A549 (cell line): ENCODE measurements at regions not wholly inside any gene's neighbourhood (a gene's known extent, or its start where the extent isn't known, plus 50 kb on each side); places are given as distances from the start of the nearest gene placed in this dataset.

Experiments
- ATAC-seq, 2 experiments: fragments of 200-7000 bp in 1 of 2; fragments of >200 bp in 1 of 2; cut with Nextera tagmentation in 1 of 2; cut with Tn5 transposase in 1 of 2; 3 replicates each; pipeline versions ENCODE4 v1.8.0 to v1.9.1; 2018 to 2020; ENCODE audit warnings: mild to moderate bottlenecking in 1 of 2, moderate library complexity in 1 of 2
- CTCF ChIA-PET: fragments of 300-600 bp; sonication (Branson Sonifier 250); formaldehyde crosslinking; extraction: SDS; loops from one replicate; lab custom pipeline; 2021; ENCODE audit warnings: antibody characterized with exemption, inconsistent platforms; lab: Yijun Ruan, JAX
- POLR2A ChIA-PET: fragments of 350-600 bp; formaldehyde crosslinking; extraction: SDS; loops from one replicate; lab custom pipeline; 2021; ENCODE audit warnings: antibody characterized with exemption, inconsistent platforms; lab: Yijun Ruan, JAX
- DNase-seq, 2 experiments: peaks; one replicate each; pipeline versions ENCODE4 v3.0.0 to v3.0.0-alpha.2; 2011 to 2016; ENCODE audit warnings: low read depth in 1 of 2, low spot score in 1 of 2
- FAIRE-seq: peaks from 2 replicates; lab custom pipeline; 2011; peaks lifted over from hg19 to GRCh38; lab: Jason Lieb, UNC
- H3K27ac ChIP-seq, 2 experiments: fragments of >200 bp; sonication (Bioruptor Twin); formaldehyde crosslinking; 3 replicates each; pipeline ENCODE4 v1.5.1; 2016 to 2017
- H3K4me1 ChIP-seq: fragments of >200 bp; sonication (Bioruptor Twin); formaldehyde crosslinking; 3 replicates; pipeline ENCODE4 v1.6.1; 2016
- H3K4me2 ChIP-seq: fragments of >200 bp; sonication (Bioruptor Twin); formaldehyde crosslinking; 3 replicates; pipeline ENCODE4 v1.6.1; 2016
- H3K4me3 ChIP-seq: fragments of >200 bp; sonication (Bioruptor Twin); formaldehyde crosslinking; 3 replicates; pipeline ENCODE4 v1.5.1; 2016
- H3K9me3 ChIP-seq: fragments of >200 bp; sonication (Bioruptor Twin); formaldehyde crosslinking; 3 replicates; pipeline ENCODE4 v1.6.1; 2016
- CBX2 ChIP-seq: fragments of 200-600 bp; sonication (generic); IDR thresholded peaks from 2 replicates; pipeline ENCODE4 v1.6.1; 2016; ENCODE audit warnings: low read depth, mild to moderate bottlenecking, borderline replicate concordance
- CTCF ChIP-seq: fragments of >200 bp; sonication (Bioruptor Twin); formaldehyde crosslinking; IDR thresholded peaks from 3 replicates; pipeline ENCODE4 v1.5.1; 2016
- E2F6 ChIP-seq: IDR thresholded peaks from 2 replicates; pipeline ENCODE4 v1.6.1; 2012; ENCODE audit warnings: low read depth, borderline replicate concordance
- FOSB ChIP-seq: fragments of 250-450 bp; sonication (Bioruptor Pico); IDR thresholded peaks from 2 replicates; pipeline ENCODE4 v1.5.0; 2020; ENCODE audit warnings: mild to moderate bottlenecking, moderate library complexity
- FOXS1 ChIP-seq: fragments of 250-450 bp; sonication (Bioruptor Pico); IDR thresholded peaks from 2 replicates; pipeline ENCODE4 v1.5.0; 2020; ENCODE audit warnings: mild to moderate bottlenecking, moderate library complexity
- HEYL ChIP-seq: fragments of 250-450 bp; sonication (Bioruptor Pico); IDR thresholded peaks from 2 replicates; pipeline ENCODE4 v1.8.0; 2021; ENCODE audit warnings: mild to moderate bottlenecking, moderate library complexity
- HOXA7 ChIP-seq: fragments of 250-450 bp; sonication (Bioruptor Pico); IDR thresholded peaks from 2 replicates; pipeline ENCODE4 v1.5.0; 2020; ENCODE audit warnings: mild to moderate bottlenecking, moderate library complexity
- HOXB5 ChIP-seq: fragments of 250-450 bp; sonication (Bioruptor Pico); IDR thresholded peaks from 2 replicates; pipeline ENCODE4 v1.5.0; 2020; ENCODE audit warnings: mild to moderate bottlenecking, moderate library complexity
- JUNB ChIP-seq: fragments of >200 bp; sonication (Bioruptor Twin); formaldehyde crosslinking; IDR thresholded peaks from 2 replicates; pipeline ENCODE4 v1.6.1; 2016
- KDM1A ChIP-seq: fragments of 200-600 bp; sonication (generic); IDR thresholded peaks from 2 replicates; pipeline ENCODE4 v1.6.1; 2016; ENCODE audit warnings: low read depth, mild to moderate bottlenecking
- KDM5A ChIP-seq: fragments of 200-600 bp; sonication (generic); IDR thresholded peaks from 2 replicates; pipeline ENCODE4 v1.6.1; 2016; ENCODE audit warnings: antibody characterized with exemption, mild to moderate bottlenecking
- MYC ChIP-seq: IDR thresholded peaks from 2 replicates; pipeline ENCODE4 v1.6.1; 2012; ENCODE audit warnings: mild to moderate bottlenecking, inconsistent platforms, low read length, improper control_type of control experiment, borderline replicate concordance
- NFE2L2 ChIP-seq: fragments of 150-350 bp; conservative IDR thresholded peaks from 2 replicates; pipeline ENCODE4 v1.6.1; 2014; ENCODE audit warnings: low read length
- POLR2A ChIP-seq: IDR thresholded peaks from 2 replicates; pipeline ENCODE4 v1.6.1; 2012; ENCODE audit warnings: mild to moderate bottlenecking, low read length
- RARB ChIP-seq: fragments of 250-450 bp; sonication (Bioruptor Pico); IDR thresholded peaks from 2 replicates; pipeline ENCODE4 v1.8.0; 2021; ENCODE audit warnings: mild to moderate bottlenecking, moderate library complexity
- SMC3 ChIP-seq: fragments of >200 bp; sonication (Bioruptor Twin); formaldehyde crosslinking; IDR thresholded peaks from 3 replicates; pipeline ENCODE4 v1.6.1; 2018; ENCODE audit warnings: inconsistent platforms
- TP53 ChIP-seq: fragments of 250-450 bp; sonication (Bioruptor Pico); IDR thresholded peaks from 2 replicates; pipeline ENCODE4 v1.5.0; 2021; ENCODE audit warnings: mild to moderate bottlenecking, moderate library complexity
- ZFP36 ChIP-seq: fragments of 450-650 bp; IDR thresholded peaks from 2 replicates; pipeline ENCODE4 v1.6.1; 2014; ENCODE audit warnings: borderline replicate concordance; ENCODE audit not compliant: partially characterized antibody
- ZNF302 ChIP-seq: fragments of 250-450 bp; sonication (Bioruptor Pico); IDR thresholded peaks from 2 replicates; pipeline ENCODE4 v1.9.0; 2021; ENCODE audit warnings: inconsistent platforms, mild to moderate bottlenecking, moderate library complexity
- WGBS: methylation state at CpG from one replicate; pipeline ENCODE4 v1.1.6; 2017; ENCODE audit errors: missing lambda C conversion rate; 5-methylcytosine and 5-hydroxymethylcytosine counted together
- small RNA-seq, 6 experiments: library from RNA; depleted of rRNA; stranded (forward); fragments of <200 nt; gene quantifications; one replicate each; pipeline ENCODE3, GENCODE V24; 2012

GRCh38 chr14:101509730-101510371, 51.4 kb upstream of the DIO3 start:
- no peak overlapping the region for H3K27ac ChIP-seq
- WGBS = 94% methylated on average over 21 of the region's 21 CpGs
- TF ChIP-seq FOXS1 (no peak), HOXB5 (CRISPR knock-in tag) (no peak), TP53 (no peak), FOSB (no peak), E2F6 (no peak), ZFP36 (no peak), RARB (no peak), HEYL (CRISPR knock-in tag) (no peak), JUNB (no peak), ZNF302 (CRISPR knock-in tag) (no peak), NFE2L2 (no peak), KDM5A (no peak), HOXA7 (CRISPR knock-in tag) (no peak), CTCF (no peak)
- CTCF ChIA-PET = interaction anchor here (0.9 to 2.0 kb wide), 3 partner anchors 12 to 659 kb away, joined by 3 to 4 read pairs (median 4); no protein-coding TSS in a partner anchor
- POLR2A ChIA-PET = no interaction called here
- no peak for ATAC-seq
- H3K9me3 ChIP-seq = no peaks in the 10 kb centered on the region; the same call in 2 of the 3 replicates
- peaks cover 7% of the 10 kb centered on the region; the same call in 1 of the 3 replicates for H3K4me1 ChIP-seq
- no peak for FAIRE-seq
- H3K4me2 ChIP-seq = no peak overlapping the region
- no peak overlapping the region for H3K4me3 ChIP-seq
- DNase-seq = no peak

GRCh38 chr14:101511199-101511598, 50.1 kb upstream of the DIO3 start:
- peaks cover 3% of the 10 kb centered on the region; the same call in 1 of the 3 replicates for H3K4me1 ChIP-seq
- DNase-seq (no peak), ATAC-seq (no peak), FAIRE-seq (no peak)
- H3K4me3 ChIP-seq = no peak overlapping the region
- POLR2A ChIA-PET = no interaction called here
- no peak overlapping the region for H3K27ac ChIP-seq
- peaks cover 9% of the 10 kb centered on the region for H3K9me3 ChIP-seq
- H3K4me2 ChIP-seq = no peak overlapping the region
- TF ChIP-seq POLR2A (no peak), SMC3 (no peak), KDM1A (no peak), CBX2 (no peak), MYC (no peak)
- TF ChIP-seq, all 56 proteins: peak for 0
- CTCF ChIA-PET = interaction anchor here (2.0 kb wide), 1 partner anchor 660 kb away, joined by 4 read pairs; no protein-coding TSS in a partner anchor

Small RNA genes lying in the stretch of these regions (small RNA-seq; reads per million reads assigned to genes)
- 0 to 34.7 (median 15.3) reads per million in 6 experiments for gene MIR1185-1
- gene MIR1185-2 = 0.12 to 5.2 (median 3.5) reads per million in 6 experiments
- gene MIR1193 = 0 reads per million in 6 experiments
- 0 to 8.3 (median 0) reads per million in 6 experiments for gene MIR1197
- 6.7 to 452 (median 266) reads per million in 6 experiments for gene MIR134
- 21.0 to 630 (median 243) reads per million in 6 experiments for gene MIR154
- gene MIR299 = 0.74 to 20.1 (median 9.2) reads per million in 6 experiments
- 0 reads per million in 6 experiments for gene MIR300
- gene MIR323A = 2.1 to 39.3 (median 14.2) reads per million in 6 experiments
- gene MIR323B = 0 to 14.2 (median 1.8) reads per million in 6 experiments
- 0 to 0.52 (median 0) reads per million in 6 experiments for gene MIR329-1
- 0 to 8.7 (median 0.06) reads per million in 6 experiments for gene MIR329-2
- 10.2 to 313 (median 226) reads per million in 6 experiments for gene MIR369
- 1.2 to 58.2 (median 23.8) reads per million in 6 experiments for gene MIR377
- gene MIR379 = 5.1 to 213 (median 159) reads per million in 6 experiments
- 1.4 to 61.8 (median 43.1) reads per million in 6 experiments for gene MIR380
- 15.6 to 1,954 (median 1,396) reads per million in 6 experiments for gene MIR381
- 14.9 to 185 (median 95.6) reads per million in 6 experiments for gene MIR409
- gene MIR411 = 107 to 5,568 (median 1,821) reads per million in 6 experiments
- 0 to 7.3 (median 2.6) reads per million in 6 experiments for gene MIR412
- gene MIR485 = 0 to 16.1 (median 5.5) reads per million in 6 experiments
- gene MIR487A = 2.4 to 58.3 (median 35.4) reads per million in 6 experiments
- 1.8 to 95.2 (median 44.0) reads per million in 6 experiments for gene MIR487B
- gene MIR494 = 7.0 to 274 (median 134) reads per million in 6 experiments
- gene MIR495 = 4.2 to 33.5 (median 23.1) reads per million in 6 experiments
- gene MIR496 = 1.7 to 103 (median 15.4) reads per million in 6 experiments
- 0 to 15.3 (median 4.3) reads per million in 6 experiments for gene MIR539
- gene MIR541 = 0.12 to 13.8 (median 3.2) reads per million in 6 experiments
- 8.6 to 161 (median 114) reads per million in 6 experiments for gene MIR543
- 0 reads per million in 6 experiments for gene MIR544A
- 6.9 to 416 (median 66.3) reads per million in 6 experiments for gene MIR654
- gene MIR655 = 0.99 to 17.6 (median 9.6) reads per million in 6 experiments
- gene MIR656 = 0 to 15.3 (median 1.7) reads per million in 6 experiments
- gene MIR668 = 0 to 1.8 (median 0.19) reads per million in 6 experiments
- 1.7 to 63.9 (median 51.8) reads per million in 6 experiments for gene MIR758
- 56.8 to 4,464 (median 2,314) reads per million in 6 experiments for gene MIR889
- gene RF00012 = 0 reads per million in 6 experiments
- 0 reads per million in 6 experiments for gene RF00181
- 0 to 72.7 (median 10.8) reads per million in 6 experiments for gene SNORD114-10
- 4.2 to 1,222 (median 111) reads per million in 6 experiments for gene SNORD114-11
- 2.1 to 462 (median 9.9) reads per million in 6 experiments for gene SNORD114-12
- 0 to 38.7 (median 1.4) reads per million in 6 experiments for gene SNORD114-13
- 0 to 103 (median 3.3) reads per million in 6 experiments for gene SNORD114-14
- 11.1 to 583 (median 48.1) reads per million in 6 experiments for gene SNORD114-15
- 0 reads per million in 6 experiments for gene SNORD114-16
- gene SNORD114-17 = 0 to 1,308 (median 41.5) reads per million in 6 experiments
- 0 to 0.08 (median 0) reads per million in 6 experiments for gene SNORD114-18
- gene SNORD114-19 = 0 to 3.0 (median 0.10) reads per million in 6 experiments
- 1.4 to 1,123 (median 61.3) reads per million in 6 experiments for gene SNORD114-20
- 6.3 to 1,155 (median 67.7) reads per million in 6 experiments for gene SNORD114-21
- 117 to 9,236 (median 828) reads per million in 6 experiments for gene SNORD114-22
- 0.69 to 608 (median 48.1) reads per million in 6 experiments for gene SNORD114-23
- 6.3 to 884 (median 105) reads per million in 6 experiments for gene SNORD114-24
- 1.7 to 345 (median 31.7) reads per million in 6 experiments for gene SNORD114-25
- 0 reads per million in 6 experiments for gene SNORD114-26
- 0 to 0.04 (median 0) reads per million in 6 experiments for gene SNORD114-27
- 0 to 84.3 (median 1.4) reads per million in 6 experiments for gene SNORD114-28
- 0 to 1.7 (median 0) reads per million in 6 experiments for gene SNORD114-29
- 0 reads per million in 6 experiments for gene SNORD114-30
- gene SNORD114-31 = 0 reads per million in 6 experiments
- gene SNORD114-5 = 0 to 13.3 (median 0) reads per million in 6 experiments
- gene SNORD114-6 = 0 to 5.2 (median 0.12) reads per million in 6 experiments
- gene SNORD114-7 = 0 reads per million in 6 experiments
- gene SNORD114-9 = 27.8 to 3,877 (median 263) reads per million in 6 experiments
